SIG-M5 treated with dmso at 0.1 percent for 504 hours (cell line): ENCODE measurements at regions not wholly inside any gene's neighbourhood (a gene's known extent, or its start where the extent isn't known, plus 50 kb on each side); places are given as distances from the start of the nearest gene placed in this dataset.
"Not testable (repeated sequence)": the region's sequence is repeated elsewhere in the genome, so short reads cannot be mapped to it uniquely, and the experiment has no call there.

Experiments used
- DNase-seq: peaks from one replicate; lab custom pipeline; 2025; ENCODE audit not compliant: unreplicated experiment; lab: John Stamatoyannopoulos, UW

GRCh38 chr2:13156916-13157315 is 440.2 kb downstream of the TRIB2 start:
- no peak for DNase-seq

DNA sequence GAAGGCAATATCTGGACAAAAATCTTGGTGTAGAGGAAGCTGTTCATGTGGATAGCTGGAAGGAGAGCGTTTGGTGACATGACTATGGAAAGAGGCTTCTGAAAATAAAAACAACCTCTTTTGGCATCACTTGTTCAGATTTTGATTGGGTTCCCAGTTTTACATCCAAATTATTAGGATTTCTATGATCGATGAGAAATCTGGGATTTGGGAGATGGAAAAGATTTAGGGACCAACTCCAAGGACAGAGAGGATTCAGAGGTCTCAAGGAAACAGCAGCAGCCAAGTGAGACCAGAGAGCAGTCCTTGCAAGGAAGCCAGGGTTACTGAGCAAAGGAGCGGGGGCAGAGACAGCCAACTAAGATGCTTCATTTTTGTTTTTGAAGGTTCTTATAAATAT is 441.7 kb downstream of the TRIB2 start:
- no peak for DNase-seq

DNA sequence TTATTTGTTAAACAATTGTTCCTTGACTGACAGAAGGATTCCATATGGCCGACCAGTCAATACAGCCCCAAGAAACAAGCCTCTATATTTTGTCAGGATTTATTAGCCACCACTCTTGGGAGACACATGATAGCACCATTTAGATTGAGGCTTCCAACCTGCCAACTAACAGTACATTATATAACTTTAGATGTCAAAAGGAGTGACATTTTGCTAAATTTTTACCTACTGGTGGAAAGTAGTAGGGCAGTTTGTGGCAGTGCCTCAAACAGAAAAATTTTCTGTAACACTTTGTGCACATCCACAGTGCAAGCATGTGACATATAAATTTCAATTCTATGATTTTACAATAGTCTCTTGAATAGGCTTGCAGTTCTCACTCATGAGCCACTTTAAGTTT is 464.0 kb downstream of the TRIB2 start:
- DNase-seq, result no peak

GRCh38 chr2:13193075-13193474 is 476.3 kb downstream of the TRIB2 start:
- peak; percentile 22 for DNase-seq

DNA sequence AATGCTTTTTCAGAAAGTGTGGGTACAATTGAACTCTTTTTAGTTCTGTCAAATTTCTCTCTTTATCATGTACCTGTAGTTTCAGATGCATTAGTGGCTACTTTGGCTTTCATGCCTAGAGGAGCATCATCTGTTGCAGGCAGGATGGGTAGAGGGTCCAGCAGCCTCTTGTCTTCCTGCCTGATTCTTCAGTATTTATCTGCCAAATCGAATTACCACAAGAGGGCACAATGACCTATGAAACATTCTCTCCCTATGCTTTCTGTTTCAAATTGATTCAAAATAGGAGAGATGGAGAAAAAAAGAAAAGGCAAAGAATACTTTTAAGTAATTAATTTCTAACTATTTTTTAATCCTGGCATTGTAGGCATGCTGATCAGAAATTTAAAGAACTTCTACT is 477.2 kb downstream of the TRIB2 start:
- peak; percentile 32 for DNase-seq

DNA sequence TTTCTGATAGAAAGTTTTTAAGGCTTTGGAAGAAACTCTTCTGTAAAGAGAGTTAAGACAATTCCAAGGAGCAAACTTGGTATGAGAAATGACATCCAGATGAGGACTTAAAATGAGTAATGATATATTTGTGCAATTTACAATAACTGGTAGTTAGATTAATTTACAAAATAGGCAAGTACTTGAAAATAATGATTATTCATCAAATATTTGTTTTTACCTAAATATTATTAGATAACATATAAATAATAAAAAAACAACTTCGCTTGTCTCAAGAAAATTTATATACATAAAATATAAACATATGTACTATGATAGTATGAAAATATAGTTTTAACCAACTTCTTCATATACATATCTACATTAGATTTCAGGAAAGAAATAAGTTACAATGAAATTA is 478.5 kb downstream of the TRIB2 start:
- no peak for DNase-seq

- no peak for DNase-seq
Measured at GRCh38 chr2:13197248-13197647, 480.5 kb downstream of the TRIB2 start.

GRCh38 chr2:13201924-13202323 is 485.2 kb downstream of the TRIB2 start:
- DNase-seq, result no peak

DNA sequence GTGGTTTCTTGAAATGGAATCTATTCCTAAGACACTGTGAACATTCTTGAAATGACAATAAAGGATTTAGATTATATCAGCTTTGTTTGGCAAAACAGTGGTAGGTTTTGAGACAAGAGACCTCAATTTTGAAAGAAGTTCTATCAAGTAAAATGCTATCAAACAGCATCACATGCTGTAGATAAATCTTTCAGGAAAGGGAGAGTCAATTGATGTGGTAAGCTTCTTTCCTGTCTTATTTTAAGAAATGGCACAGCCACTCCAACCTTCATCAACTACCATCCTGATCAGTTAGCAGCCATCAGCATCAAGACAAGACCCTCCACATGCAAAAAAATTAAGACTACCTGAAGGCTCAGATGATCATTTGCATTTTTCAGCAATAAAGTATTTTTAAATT is 495.4 kb downstream of the TRIB2 start:
- no peak for DNase-seq

DNA sequence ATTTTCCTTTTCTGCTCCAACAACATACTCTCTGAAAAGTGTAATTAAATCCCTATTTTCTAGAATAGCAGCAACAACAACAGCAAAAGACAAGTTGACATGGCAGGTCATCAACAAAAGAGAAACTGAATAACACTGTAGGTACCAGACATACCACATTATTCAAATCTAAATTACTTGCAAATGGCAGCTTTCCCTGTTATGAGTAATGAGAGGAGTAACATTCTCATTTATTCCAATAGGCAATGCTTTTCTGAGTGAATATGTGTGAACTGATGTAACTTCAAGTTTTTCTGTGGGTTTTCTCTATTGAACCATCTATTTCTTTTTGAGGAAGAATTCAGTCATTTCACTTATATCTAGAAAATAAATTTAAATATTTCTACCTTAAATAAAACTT is 501.5 kb downstream of the TRIB2 start:
- no peak for DNase-seq

- no peak for DNase-seq
Measured at GRCh38 chr2:13227578-13227977, 510.8 kb downstream of the TRIB2 start.

DNA sequence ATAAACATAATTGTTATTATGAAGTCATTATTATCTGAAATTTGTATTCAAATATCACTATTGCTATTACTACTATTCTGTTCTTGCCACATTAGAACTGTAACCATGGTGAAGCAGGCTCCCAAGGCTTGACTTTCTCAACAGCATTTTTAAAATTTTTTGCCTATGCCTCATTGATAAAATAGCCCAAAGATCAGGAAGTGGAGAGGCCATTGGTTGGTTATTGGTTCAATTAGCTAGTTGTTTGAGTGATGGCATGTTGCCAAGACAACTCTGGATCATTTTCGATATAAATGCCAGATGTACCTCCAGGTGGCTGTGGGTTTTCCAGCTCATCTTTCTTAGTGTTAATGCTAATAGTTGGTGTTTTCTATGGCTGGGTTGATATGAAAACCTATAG is 513.5 kb downstream of the TRIB2 start:
- no peak for DNase-seq

DNA sequence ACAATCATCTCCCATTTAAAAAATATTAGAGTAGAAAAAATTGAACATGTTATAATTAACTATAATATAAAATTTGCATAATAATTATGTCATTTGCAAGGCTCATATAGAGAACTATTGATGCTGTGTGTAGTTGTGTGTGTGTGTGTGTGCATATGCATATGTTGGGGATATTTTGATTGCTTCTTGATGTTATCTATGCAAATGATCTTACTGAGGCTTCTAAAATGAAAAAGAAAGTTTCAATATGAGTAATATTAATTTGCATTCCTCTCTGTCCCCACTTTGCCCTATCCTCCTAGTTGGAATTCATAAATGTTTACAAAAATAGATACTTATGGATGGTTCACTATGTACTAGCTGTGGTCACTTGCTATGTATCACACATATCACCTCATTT is 523.3 kb downstream of the TRIB2 start:
- DNase-seq, result no peak

GRCh38 chr2:13240789-13241487 is 524.2 kb downstream of the TRIB2 start:
- DNase-seq, result no peak

DNA sequence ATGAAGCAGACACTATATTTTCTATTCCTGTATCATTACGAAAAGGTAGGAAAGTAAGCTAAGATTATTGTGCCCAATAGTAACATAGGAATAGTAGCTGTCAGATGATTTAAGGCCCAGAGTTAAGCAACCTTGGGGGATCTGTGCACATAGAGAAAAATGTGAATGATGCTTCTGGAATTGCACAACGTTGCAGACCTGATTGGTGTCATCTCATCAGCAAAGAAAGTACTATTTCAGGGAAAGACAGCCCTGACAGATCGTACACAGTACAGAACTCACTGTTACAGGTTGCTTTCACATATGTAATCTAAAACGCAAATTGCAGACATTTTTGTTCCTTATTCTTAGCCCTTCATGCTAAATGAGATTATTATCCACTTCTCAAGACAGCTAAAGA is 535.9 kb downstream of the TRIB2 start:
- no peak for DNase-seq

DNA sequence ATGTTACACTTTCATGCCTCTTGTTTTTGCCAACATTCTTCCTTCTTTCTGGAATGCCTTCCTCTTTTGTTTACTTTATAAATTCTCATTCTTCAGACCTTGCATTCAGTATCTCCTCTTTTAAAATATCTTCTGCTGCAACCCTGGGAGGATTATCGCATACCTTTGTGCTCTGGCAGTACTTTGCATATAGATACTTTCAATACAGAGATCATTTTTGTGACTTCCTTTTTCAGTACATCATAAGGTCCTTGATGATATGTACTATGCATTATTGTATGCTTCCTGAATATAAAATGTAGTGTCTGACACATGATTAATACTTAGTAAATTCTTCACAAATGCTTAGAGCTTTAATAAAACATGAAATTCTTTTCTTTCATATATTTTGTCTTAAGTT is 538.7 kb downstream of the TRIB2 start:
- DNase-seq, result no peak

GRCh38 chr2:13260402-13260801 is 543.7 kb downstream of the TRIB2 start:
- peak; percentile 1 for DNase-seq

- no peak for DNase-seq
Measured at GRCh38 chr2:13266166-13266565, 549.4 kb downstream of the TRIB2 start.

DNA sequence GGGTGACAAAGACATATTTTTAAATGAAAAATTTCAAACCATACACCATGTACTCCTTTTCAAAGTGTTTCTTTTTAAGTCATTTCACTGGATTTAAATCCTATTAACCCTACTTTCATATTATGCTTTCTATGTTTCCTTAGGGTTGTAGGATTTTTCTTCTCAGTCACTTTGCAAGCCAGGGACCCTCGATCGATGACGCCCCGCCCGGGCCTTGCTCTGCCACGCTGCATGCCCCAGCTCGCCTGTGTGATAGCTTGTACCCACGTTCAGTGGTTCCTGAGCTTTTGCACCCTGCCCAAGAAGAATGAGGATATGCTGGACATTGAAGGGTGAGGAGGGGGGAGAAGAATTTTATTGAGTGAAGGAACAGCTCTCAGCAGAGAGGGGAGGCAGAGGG is 568.0 kb downstream of the TRIB2 start:
- no peak for DNase-seq

- DNase-seq, result no peak
Measured at GRCh38 chr2:13289310-13289709, 572.6 kb downstream of the TRIB2 start.

DNA sequence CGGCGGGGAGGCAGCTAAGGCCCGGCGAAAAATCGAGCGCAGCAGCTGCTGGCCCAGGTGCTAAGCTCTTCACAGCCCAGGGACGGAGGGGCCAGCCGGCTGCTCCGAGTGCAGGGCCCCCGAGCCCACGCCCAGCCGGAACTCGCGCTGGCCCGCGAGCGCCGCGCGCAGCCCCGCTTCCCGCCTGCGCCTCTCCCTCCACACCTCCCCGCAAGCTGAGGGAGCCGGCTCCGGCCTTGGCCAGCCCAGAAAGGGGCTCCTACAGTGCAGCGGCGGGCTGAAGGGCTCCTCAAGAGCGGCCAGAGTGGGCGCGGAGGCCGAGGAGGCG is 591.7 kb downstream of the TRIB2 start:
- DNase-seq, result not testable (repeated sequence)

- DNase-seq, result no peak
Measured at GRCh38 chr2:13308989-13309388, 592.3 kb downstream of the TRIB2 start.

- DNase-seq, result no peak
Measured at GRCh38 chr2:13332060-13332459, 615.3 kb downstream of the TRIB2 start.

DNA sequence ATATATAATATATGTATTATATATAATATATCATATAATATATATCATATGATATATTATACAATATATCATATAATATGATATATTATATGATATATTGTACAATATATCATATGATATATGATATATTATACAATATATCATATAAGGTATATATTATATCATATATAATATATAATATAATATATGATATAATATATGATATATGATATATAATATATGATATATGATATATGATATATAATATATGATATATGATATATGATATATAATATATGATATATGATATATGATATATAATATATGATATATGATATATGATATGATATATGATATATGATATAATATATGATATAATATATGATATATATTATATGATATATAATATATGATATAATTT is 617.3 kb downstream of the TRIB2 start:
- not testable (repeated sequence) for DNase-seq
